Esophagus squamous epithelium (tissue), 5 donors: ENCODE measurements at regions not wholly inside any gene's neighbourhood (a gene's known extent, or its start where the extent isn't known, plus 50 kb on each side); places are given as distances from the start of the nearest gene placed in this dataset.
"Not testable (repeated sequence)": the region's sequence is repeated elsewhere in the genome, so short reads cannot be mapped to it uniquely, and the experiment has no call there.

ENCODE experiments used
- DNase-seq: peaks from one replicate; lab custom pipeline; 2025; lab: John Stamatoyannopoulos, UW
- H3K27ac ChIP-seq, 4 donors: fragments of 200-600 bp; sonication (generic); one replicate each; pipeline ENCODE4 v1.5.1; 2016 to 2019; ENCODE audit warnings: mild to moderate bottlenecking in 1 of 4
- H3K27me3 ChIP-seq, 4 donors: fragments of 200-600 bp; sonication (generic); 1 replicate in 3 of 4; 2 replicates in 1 of 4; pipeline versions ENCODE4 v1.5.1 to v1.6.0; 2017 to 2021; ENCODE audit warnings: antibody characterized with exemption in 1 of 4
- H3K36me3 ChIP-seq, 3 donors: fragments of 200-600 bp; sonication (generic); one replicate each; pipeline ENCODE4 v1.5.1; 2016 to 2019
- H3K4me1 ChIP-seq, 3 donors: fragments of 200-600 bp; sonication (generic); one replicate each; pipeline ENCODE4 v1.5.1; 2017 to 2019
- H3K4me3 ChIP-seq, 4 donors: fragments of 200-600 bp; sonication (generic); 1 replicate in 3 of 4; 2 replicates in 1 of 4; pipeline ENCODE4 v1.5.1; 2016 to 2019; ENCODE audit warnings: mild to moderate bottlenecking in 2 of 4, moderate library complexity in 1 of 4
- H3K9me3 ChIP-seq, 3 donors: fragments of 200-600 bp; sonication (generic); one replicate each; pipeline ENCODE4 v1.5.1; 2016 to 2019
- CTCF ChIP-seq, 6 experiments: fragments of 450-650 bp in 4 of 6; fragments of 200-600 bp in 2 of 6; sonication (generic) in 2 of 6; IDR thresholded peaks; one replicate each; pipeline ENCODE4 v1.5.1; 2016 to 2019; ENCODE audit warnings: antibody characterized with exemption in 6 of 6, mild to moderate bottlenecking in 4 of 6, moderate library complexity in 4 of 6
- POLR2A ChIP-seq, 4 donors: fragments of 450-650 bp; IDR thresholded peaks; one replicate each; pipeline ENCODE4 v1.6.1; 2017; ENCODE audit warnings: antibody characterized with exemption in 4 of 4, mild to moderate bottlenecking in 4 of 4, moderate library complexity in 3 of 4
- WGBS, 2 donors: methylation state at CpG; one replicate each; pipeline ENCODE4 v1.1.5; 2018; 5-methylcytosine and 5-hydroxymethylcytosine counted together
- intact Hi-C: fragments of 100-400 bp; cut with DNase I; formaldehyde crosslinking; loops from one replicate; pipeline ENCODE4 v1.15.0; 2022
- donor health status: DM: yes; HTN: yes; CAD: no.

GRCh38 chrX:1045680-1046314, 166.7 kb downstream of the CRLF2 start:
- no peaks in the 10 kb centered on the region for H3K4me1 ChIP-seq
- 78 to 91% methylated on average over 9 of the region's 9 CpGs for WGBS, 2 donors
- TF ChIP-seq POLR2A (IDR thresholded peaks at IDR 0.05) (no peak), CTCF (IDR thresholded peaks at IDR 0.05) (no peak)
- no peak overlapping the region for H3K27ac ChIP-seq
- no peak for DNase-seq
- peaks cover 0 to 36% (median 17%) of the 10 kb centered on the region in 3 donors for H3K9me3 ChIP-seq
- no peak overlapping the region for H3K4me3 ChIP-seq
- intact Hi-C loops, result no loop called here
- no peaks in the 10 kb centered on the region for H3K36me3 ChIP-seq
- H3K27me3 ChIP-seq, result no peaks in the 10 kb centered on the region

GRCh38 chrX:1041091-1041490, 171.4 kb downstream of the CRLF2 start:
- 77 to 81% methylated on average over 10 to 11 of the region's 11 CpGs for WGBS, 2 donors
- Histone ChIP-seq H3K4me3 (no peak overlapping the region), H3K4me1 (no peaks in the 10 kb centered on the region), H3K36me3 (no peaks in the 10 kb centered on the region), H3K9me3 (peaks cover 0 to 34% (median 13%) of the 10 kb centered on the region in 3 donors), H3K27me3 (no peaks in the 10 kb centered on the region), H3K27ac (no peak overlapping the region)
- TF ChIP-seq POLR2A (IDR thresholded peaks at IDR 0.05) (no peak), CTCF (IDR thresholded peaks at IDR 0.05) (no peak)
- no peak for DNase-seq
- intact Hi-C loops, result no loop called here

DNA sequence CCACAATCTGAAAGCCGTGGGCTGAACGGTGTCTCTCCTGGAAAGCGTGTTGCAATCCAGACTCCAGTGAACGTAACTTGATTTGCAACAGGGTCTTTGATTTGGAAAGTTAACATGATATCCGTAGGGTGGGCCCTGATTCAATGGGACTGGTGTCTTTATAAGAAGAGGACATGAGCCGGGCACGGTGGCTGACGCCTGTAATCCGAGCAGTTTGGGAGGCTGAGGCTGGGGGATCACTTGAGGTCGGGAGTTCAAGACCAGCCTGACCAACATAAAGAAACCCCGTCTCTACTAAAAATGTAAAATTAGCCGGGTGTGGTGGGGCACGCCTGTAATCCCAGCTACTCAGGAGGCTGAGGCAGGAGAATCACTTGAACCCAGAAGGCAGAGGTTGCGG, 176.5 kb downstream of the CRLF2 start:
- H3K4me1 ChIP-seq, H3K27ac ChIP-seq, intact Hi-C loops, DNase-seq, H3K27me3 ChIP-seq, H3K4me3 ChIP-seq, H3K36me3 ChIP-seq: not testable (repeated sequence)
- 80 to 90% methylated on average over 11 to 14 of the region's 14 CpGs for WGBS, 2 donors
- H3K9me3 ChIP-seq, result peaks cover 0 to 40% (median 0%) of the 10 kb centered on the region in 3 donors

DNA sequence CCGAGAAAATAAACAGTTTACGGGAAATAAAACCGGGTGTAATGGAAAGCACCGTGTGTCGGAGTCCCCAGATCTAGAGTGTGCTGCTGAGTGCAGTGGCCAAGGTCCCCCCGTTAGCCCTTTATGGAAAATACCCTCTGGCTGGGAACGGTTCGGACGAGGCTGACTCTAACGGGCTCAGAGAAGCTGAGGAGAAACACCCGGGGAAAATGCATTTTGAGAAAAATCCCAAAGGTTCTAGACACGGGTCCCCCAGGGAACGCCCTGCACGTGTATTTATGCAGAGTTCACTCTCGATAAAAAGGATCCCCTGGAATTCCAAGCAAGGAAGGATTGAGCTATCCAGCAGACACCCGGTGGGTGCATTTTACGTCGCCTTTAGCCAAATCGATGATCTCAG, 177.2 kb downstream of the CRLF2 start:
- H3K4me1 ChIP-seq, result no peaks in the 10 kb centered on the region
- peaks cover 0 to 40% (median 0%) of the 10 kb centered on the region in 3 donors for H3K9me3 ChIP-seq
- TF ChIP-seq POLR2A (IDR thresholded peaks at IDR 0.05), result no peak
- no peak overlapping the region for H3K27ac ChIP-seq
- no peaks in the 10 kb centered on the region for H3K36me3 ChIP-seq
- no peak for DNase-seq
- 65 to 73% methylated on average over 19 of the region's 19 CpGs for WGBS, 2 donors
- intact Hi-C loops, result no loop called here
- no peaks in the 10 kb centered on the region for H3K27me3 ChIP-seq
- H3K4me3 ChIP-seq, result no peak overlapping the region

DNA sequence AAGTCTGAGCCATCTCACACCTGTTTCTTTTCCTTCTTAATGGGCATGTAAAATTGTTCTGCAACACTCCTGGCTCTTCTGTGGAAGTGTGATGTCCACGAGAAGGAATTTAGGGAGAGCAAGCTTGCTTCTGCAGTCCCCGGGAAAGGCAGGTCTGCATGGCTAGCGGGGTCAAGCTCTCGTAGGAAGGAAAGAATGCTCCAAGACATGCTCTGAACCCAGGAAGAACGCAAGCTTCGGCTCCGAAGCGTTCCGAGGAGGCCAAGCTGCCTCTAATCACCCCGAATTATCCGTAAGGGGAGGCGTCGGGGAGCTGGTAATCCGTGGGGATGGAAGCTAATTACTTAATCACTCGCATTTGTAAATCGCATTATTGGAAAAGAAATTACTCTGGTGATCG, 177.7 kb downstream of the CRLF2 start:
- no peak overlapping the region for H3K27ac ChIP-seq
- peaks cover 0 to 37% (median 0%) of the 10 kb centered on the region in 3 donors for H3K9me3 ChIP-seq

More for the DNA sequence above, 177.7 kb downstream of the CRLF2 start:
- intact Hi-C loops, result no loop called here
- no peak for DNase-seq
- H3K27me3 ChIP-seq, result no peaks in the 10 kb centered on the region
- no peaks in the 10 kb centered on the region for H3K4me1 ChIP-seq
- TF ChIP-seq CTCF (IDR thresholded peaks at IDR 0.05), result no peak
- no peak for TF ChIP-seq POLR2A (IDR thresholded peaks at IDR 0.05)
- 75 to 81% methylated on average over 12 to 17 of the region's 17 CpGs for WGBS, 2 donors
- H3K36me3 ChIP-seq, result no peaks in the 10 kb centered on the region
- H3K4me3 ChIP-seq, result no peak overlapping the region
